GM18505 (cell line): ENCODE measurements at regions not wholly inside any gene's neighbourhood (a gene's known extent, or its start where the extent isn't known, plus 50 kb on each side); places are given as distances from the start of the nearest gene placed in this dataset.

Experiments
- ATAC-seq: cut with Tn5 transposase; IDR thresholded peaks from one replicate; pipeline ENCODE4 v1.9.1; 2021; ENCODE audit not compliant: unreplicated experiment
- POLR2A ChIP-seq: IDR thresholded peaks from 4 replicates; pipeline ENCODE4 v1.6.1; 2011; ENCODE audit warnings: borderline replicate concordance; ENCODE audit not compliant: insufficient read depth, insufficient read length; ENCODE audit errors: extremely low read depth

- ATAC-seq: no peak
- TF ChIP-seq POLR2A: no peak
Observed at GRCh38 chr17:70797166-70797565, 627.8 kb downstream of the KCNJ2 start.

DNA sequence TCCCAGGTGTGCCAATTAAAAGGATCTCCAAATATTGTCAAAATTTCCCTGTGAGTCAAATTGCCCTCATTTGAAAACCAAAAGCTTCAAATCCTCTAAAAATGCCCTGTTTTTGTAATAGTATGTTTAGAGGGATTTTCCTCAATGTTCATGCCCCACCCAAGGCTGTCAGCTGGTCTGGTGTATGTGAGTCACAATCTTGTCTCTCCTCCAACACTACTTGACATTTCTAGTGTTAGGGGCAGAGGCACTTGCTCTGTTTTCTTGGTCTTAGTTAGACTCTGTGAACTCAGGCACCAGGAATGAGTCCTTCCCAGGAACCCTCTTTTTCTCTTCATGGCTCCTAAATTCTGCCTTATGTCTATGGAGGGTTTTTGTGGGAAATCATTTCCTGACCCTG, 634.8 kb downstream of the KCNJ2 start:
- no peak for TF ChIP-seq POLR2A
- ATAC-seq: no peak

DNA sequence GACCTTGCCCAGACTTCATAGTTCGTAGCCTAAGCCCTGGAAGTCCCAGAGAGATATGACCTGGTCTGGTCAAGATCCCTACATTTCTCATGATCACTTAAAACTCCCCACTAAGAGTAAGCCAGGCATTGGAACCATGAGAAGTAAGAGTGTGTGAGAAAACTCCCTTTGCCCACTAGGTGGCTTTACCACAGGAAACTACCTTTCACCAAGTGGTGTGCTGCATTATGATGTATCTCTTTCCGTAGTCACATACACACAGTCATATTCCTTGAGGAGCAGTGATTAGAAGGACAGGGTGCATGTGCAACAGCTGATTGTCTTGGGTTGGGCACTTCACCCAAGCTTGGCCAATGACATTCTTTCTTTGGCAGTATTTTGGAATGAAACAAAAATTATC, 639.3 kb downstream of the KCNJ2 start:
- no peak for TF ChIP-seq POLR2A
- ATAC-seq: no peak

DNA sequence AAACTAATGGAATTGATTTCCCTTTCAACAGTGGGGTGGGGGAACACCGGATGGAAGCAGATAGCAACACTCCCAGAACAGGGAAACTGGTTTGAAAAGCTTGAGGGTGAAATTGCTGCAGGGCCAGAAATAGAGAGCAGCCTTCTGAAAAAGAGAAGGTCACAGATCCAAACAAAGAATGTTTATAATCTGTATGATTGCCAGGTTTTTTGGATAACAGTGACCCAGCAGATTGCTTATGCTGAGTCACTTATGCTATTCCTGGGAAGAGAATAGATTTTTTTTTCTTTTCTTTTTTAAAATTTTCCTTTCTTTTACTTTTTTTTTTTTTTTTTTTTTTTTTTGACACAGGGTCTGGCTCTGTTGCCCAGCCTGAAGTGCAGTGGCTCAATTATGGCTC, 641.3 kb downstream of the KCNJ2 start:
- no peak for ATAC-seq
- TF ChIP-seq POLR2A: no peak

DNA sequence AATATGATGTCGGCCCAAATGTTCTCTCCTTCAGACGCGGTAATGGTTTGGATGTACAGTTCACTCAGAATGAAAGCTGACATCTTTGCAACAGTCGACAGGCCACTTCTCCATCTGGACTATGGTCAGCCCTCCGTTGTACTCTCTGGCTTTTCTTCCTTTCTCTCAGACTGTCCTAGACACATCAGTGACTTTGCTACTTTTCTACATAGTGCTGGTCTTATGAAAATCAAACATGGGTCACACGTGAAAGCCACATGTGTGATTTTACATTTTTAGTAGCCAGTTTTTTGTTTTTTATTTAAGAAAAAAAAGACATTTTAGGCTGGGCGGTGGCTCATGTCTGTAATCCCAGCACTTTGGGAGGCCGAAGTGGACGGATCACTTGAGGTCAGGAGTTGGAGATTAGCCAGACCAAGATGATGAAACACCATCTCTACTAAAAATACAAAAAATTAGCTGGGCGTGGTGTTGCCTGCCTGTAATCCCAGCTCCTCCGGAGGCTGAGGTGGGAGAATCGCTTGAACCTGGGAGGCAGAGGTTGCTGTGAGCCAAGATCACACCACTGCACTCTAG, 644.1 kb downstream of the KCNJ2 start:
- no peak for ATAC-seq
- no peak for TF ChIP-seq POLR2A

GRCh38 chr17:70819183-70819582, 649.9 kb downstream of the KCNJ2 start:
- ATAC-seq: no peak
- no peak for TF ChIP-seq POLR2A

- TF ChIP-seq POLR2A: no peak
- ATAC-seq: no peak
Observed at GRCh38 chr17:70820276-70820675, 650.9 kb downstream of the KCNJ2 start.

DNA sequence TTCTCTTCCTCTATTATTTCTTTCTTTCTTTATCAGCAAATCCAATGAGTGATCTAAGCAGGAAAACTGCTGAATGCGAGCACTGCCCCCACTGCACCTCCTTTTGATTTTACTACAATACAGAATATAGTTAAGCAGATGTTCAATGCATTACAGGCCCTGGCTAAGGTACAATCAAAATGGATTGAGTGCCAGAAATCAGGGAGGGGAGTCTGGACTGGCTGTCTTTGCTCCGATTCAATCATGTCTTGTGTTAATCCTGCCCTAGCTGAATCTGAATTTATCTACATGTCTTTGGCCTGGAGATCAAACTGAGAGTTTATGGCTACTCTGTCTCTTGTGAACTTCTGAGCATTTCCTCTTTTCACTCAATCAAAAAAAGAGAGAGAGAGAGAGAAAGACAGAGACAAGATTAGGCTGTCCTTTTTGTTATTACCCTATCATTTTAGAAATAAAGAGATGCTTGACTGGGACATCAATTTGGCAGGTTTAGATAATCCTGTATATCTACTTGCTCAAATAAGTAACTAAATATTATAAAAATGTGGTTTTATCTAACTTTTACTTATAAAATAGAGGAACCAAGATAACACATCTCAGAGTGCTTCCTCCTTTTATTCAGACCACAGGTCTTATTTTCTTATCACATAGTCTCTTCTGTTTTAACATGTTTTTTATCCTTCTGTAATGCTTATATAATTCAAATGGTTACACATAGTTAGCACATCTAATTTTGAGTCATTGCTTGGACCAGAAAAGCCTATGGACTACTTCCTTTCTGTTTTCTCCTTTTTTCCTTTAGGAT, 656.2 kb downstream of the KCNJ2 start:
- ATAC-seq: no peak
- TF ChIP-seq POLR2A: no peak

DNA sequence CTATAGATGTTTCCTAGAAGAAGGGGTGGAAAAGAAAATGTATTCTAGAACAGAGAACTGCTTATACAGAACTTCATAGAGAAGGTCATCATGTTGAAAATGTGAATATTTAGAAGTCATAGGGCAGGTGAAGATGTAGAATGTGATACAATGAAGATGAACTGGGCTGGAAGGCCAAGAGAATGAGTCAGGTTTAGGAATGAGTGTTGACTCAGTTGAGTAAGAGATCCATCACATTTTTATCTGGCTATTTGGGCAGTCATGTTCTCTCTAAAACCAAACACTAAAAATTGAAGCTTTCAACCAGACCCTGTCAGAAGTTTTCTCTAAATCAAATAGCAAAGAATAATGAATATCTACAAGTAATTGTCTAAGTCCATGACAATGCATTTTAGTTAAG, 660.5 kb downstream of the KCNJ2 start:
- no peak for ATAC-seq

DNA sequence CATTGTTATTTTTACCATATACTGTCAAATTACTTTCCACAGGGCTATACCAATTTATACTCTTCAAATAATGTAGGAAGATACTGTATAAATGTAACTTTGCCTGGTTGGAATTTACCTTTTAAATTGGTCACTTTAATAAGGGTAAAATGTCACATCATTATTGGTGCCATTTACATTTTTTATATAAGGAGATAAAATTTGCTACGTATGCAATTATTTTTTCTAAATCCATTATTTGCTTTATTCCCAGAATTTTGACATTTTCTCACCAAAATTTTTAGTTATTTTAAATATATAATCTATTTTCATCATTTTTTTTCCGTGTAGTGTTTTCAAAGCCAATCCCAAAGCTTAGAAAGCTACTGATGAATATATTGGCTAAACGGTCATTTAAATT, 664.7 kb downstream of the KCNJ2 start:
- no peak for TF ChIP-seq POLR2A
- no peak for ATAC-seq

More for the DNA sequence above, 660.5 kb downstream of the KCNJ2 start:
- no peak for TF ChIP-seq POLR2A

- no peak for TF ChIP-seq POLR2A
- ATAC-seq: no peak
Observed at GRCh38 chr17:70848785-70849184, 679.5 kb downstream of the KCNJ2 start.

DNA sequence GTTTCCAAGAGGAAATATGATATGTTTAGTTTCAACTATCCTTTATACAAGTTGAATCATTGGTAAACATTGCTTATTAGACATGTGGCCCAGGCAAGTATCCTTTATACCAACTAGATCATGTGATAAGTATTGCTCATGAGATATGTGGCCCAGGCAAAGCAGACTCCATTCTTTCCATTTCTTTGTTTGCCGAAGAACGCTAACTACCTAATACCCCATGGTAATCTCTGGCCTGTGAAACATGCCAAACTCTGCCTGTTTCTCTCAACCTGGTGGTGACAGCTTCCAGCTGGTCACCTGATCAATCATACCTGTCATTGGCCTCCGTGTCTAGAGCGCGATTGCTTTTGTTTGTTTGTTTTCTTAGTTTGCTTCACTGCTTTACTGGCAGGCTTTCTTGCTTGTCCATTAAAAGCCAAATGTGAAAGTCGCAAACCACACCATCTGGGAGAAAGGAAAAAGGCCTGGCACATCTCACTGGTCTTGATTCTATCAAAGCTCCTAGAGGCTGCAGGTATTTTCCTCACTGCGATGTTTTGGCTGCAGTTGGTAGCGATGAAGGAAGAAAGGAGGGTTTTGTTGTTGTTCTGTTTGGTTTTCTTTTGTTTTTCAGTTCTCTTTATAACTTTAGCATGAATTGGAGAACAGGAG, 686.2 kb downstream of the KCNJ2 start:
- no peak for TF ChIP-seq POLR2A
- no peak for ATAC-seq

- no peak for ATAC-seq
- TF ChIP-seq POLR2A: no peak
Observed at GRCh38 chr17:70857351-70857750, 688.0 kb downstream of the KCNJ2 start.

DNA sequence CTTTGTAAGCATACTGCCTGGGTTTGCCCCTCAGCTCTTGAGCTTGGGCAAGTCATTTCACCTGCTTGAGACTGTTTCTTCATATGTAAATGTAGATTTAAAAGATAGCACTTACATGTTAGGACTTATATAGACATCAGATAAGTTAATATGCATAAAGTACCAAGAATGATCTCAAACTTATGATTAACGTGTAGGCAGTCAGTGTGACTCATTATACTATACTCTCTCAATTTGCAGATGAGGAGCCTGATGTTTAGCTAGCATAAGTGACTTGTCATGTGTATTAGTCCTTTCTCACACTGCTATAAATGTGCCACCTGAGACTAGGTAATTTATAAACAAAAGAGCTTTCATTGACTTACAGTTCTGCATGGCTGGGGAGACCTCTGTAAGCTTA, 690.5 kb downstream of the KCNJ2 start:
- no peak for ATAC-seq
- no peak for TF ChIP-seq POLR2A
